B cell (primary cell): ENCODE measurements at regions not wholly inside any gene's neighbourhood (a gene's known extent, or its start where the extent isn't known, plus 50 kb on each side); places are given as distances from the start of the nearest gene placed in this dataset.

Experiments
- ATAC-seq: fragments of 200-7000 bp; cut with Tn5 transposase; one replicate; pipeline ENCODE4 v1.10.0; 2021; ENCODE audit warnings: low read depth, mild to moderate bottlenecking, moderate number of reproducible peaks, moderate library complexity
- CTCF ChIA-PET: fragments of 350-600 bp; sonication (Branson Sonifier 250); formaldehyde crosslinking; loops from one replicate; lab custom pipeline; 2021; ENCODE audit warnings: antibody characterized with exemption, inconsistent platforms; lab: Charles Lee
- POLR2A ChIA-PET: fragments of 350-600 bp; sonication (Branson Sonifier 250); formaldehyde crosslinking; loops from one replicate; lab custom pipeline; 2021; ENCODE audit warnings: antibody characterized with exemption; lab: Charles Lee
- DNase-seq: peaks from one replicate; pipeline ENCODE4 v3.0.0; 2013
- H2AFZ ChIP-seq: 2 replicates; pipeline ENCODE4 v1.6.1; 2012; ENCODE audit warnings: mild to moderate bottlenecking, low read depth, low read length; ENCODE audit not compliant: insufficient read depth, poor library complexity, severe bottlenecking
- H3K27ac ChIP-seq, 2 donors: 1 replicate in 1 of 2; 2 replicates in 1 of 2; pipeline ENCODE4 v1.5.1; 2012 to 2013; ENCODE audit warnings: low read length in 2 of 2, mild to moderate bottlenecking in 2 of 2, moderate library complexity in 1 of 2
- H3K27me3 ChIP-seq, 4 experiments: fragments of 200-600 bp in 1 of 4; sonication (generic) in 1 of 4; replicated peaks in 1 of 4; 1 replicate in 2 of 4; 2 replicates in 2 of 4; pipeline versions ENCODE4 v1.6.1 to v1.7.0; 2013 to 2016; ENCODE audit warnings: low read length in 3 of 4, mild to moderate bottlenecking in 2 of 4, mixed read lengths in 1 of 4, moderate library complexity in 1 of 4; ENCODE audit not compliant: insufficient read depth in 4 of 4, control insufficient read depth in 3 of 4; ENCODE audit errors: control extremely low read depth in 1 of 4
- H3K36me3 ChIP-seq, 2 experiments: replicated peaks in 1 of 2; 1 replicate in 1 of 2; 2 replicates in 1 of 2; pipeline versions ENCODE4 v1.6.1 to v1.7.1; 2013; ENCODE audit warnings: low read length in 1 of 2; ENCODE audit not compliant: insufficient read depth in 2 of 2, control insufficient read depth in 1 of 2; ENCODE audit errors: control extremely low read depth in 1 of 2, extremely low read depth in 1 of 2
- H3K4me1 ChIP-seq, 2 donors: fragments of 200-600 bp in 1 of 2; sonication (generic) in 1 of 2; 1 replicate in 1 of 2; 2 replicates in 1 of 2; pipeline versions ENCODE4 v1.5.1 to v1.6.1; 2013 to 2017; ENCODE audit warnings: low read length in 2 of 2; ENCODE audit not compliant: control insufficient read depth in 2 of 2, insufficient read depth in 2 of 2
- H3K4me2 ChIP-seq: replicated peaks from 2 replicates; pipeline ENCODE3; 2012; ENCODE audit warnings: mild to moderate bottlenecking, low read depth, low read length; ENCODE audit not compliant: poor library complexity, severe bottlenecking
- H3K4me3 ChIP-seq, 5 experiments: fragments of 200-600 bp in 1 of 5; sonication (generic) in 1 of 5; 1 replicate in 3 of 5; 2 replicates in 2 of 5; pipeline versions ENCODE4 v1.5.1 to v1.7.0; 2011 to 2016; ENCODE audit warnings: low read length in 4 of 5, mild to moderate bottlenecking in 4 of 5, low read depth in 2 of 5, control low read depth in 1 of 5, moderate library complexity in 1 of 5; ENCODE audit not compliant: insufficient read depth in 1 of 5; ENCODE audit errors: control extremely low read depth in 1 of 5, extremely low read depth in 1 of 5
- H3K79me2 ChIP-seq: fragments of 200-600 bp; sonication (generic); one replicate; pipeline ENCODE4 v1.6.0; 2016; ENCODE audit warnings: low read length; ENCODE audit not compliant: control insufficient read depth, insufficient read depth
- H3K9ac ChIP-seq: fragments of 200-600 bp; sonication (generic); 2 replicates; pipeline ENCODE4 v1.6.1; 2017; ENCODE audit warnings: mild to moderate bottlenecking, low read length, moderate library complexity
- H3K9me3 ChIP-seq, 3 donors: one replicate each; pipeline versions ENCODE4 v1.6.1 to v1.7.1; 2013; ENCODE audit warnings: low read length in 2 of 3; ENCODE audit not compliant: control insufficient read depth in 2 of 3, insufficient read depth in 1 of 3; ENCODE audit errors: control extremely low read depth in 1 of 3
- H4K20me1 ChIP-seq: 2 replicates; pipeline ENCODE4 v1.6.0; 2012; ENCODE audit warnings: mild to moderate bottlenecking, low read length; ENCODE audit not compliant: insufficient read depth, control insufficient read depth, poor library complexity, severe bottlenecking
- H3K27ac Mint-ChIP-seq: one replicate; pipeline ENCODE4 v1.8.0; 2021; ENCODE audit warnings: mixed read lengths
- H3K27me3 Mint-ChIP-seq: one replicate; pipeline ENCODE4 v1.8.0; 2021; ENCODE audit warnings: mixed read lengths
- H3K4me1 Mint-ChIP-seq: one replicate; pipeline ENCODE4 v1.8.0; 2021; ENCODE audit warnings: mixed read lengths
- H3K4me3 Mint-ChIP-seq: one replicate; pipeline ENCODE4 v1.8.0; 2021; ENCODE audit warnings: mixed read lengths
- H3K9me3 Mint-ChIP-seq: one replicate; pipeline ENCODE4 v1.8.0; 2022; ENCODE audit warnings: mixed read lengths; ENCODE audit not compliant: insufficient read depth
- EZH2 ChIP-seq: IDR thresholded peaks from 2 replicates; pipeline ENCODE4 v1.6.1; 2012; ENCODE audit warnings: borderline replicate concordance, low read depth, mild to moderate bottlenecking, moderate library complexity, low read length; ENCODE audit not compliant: insufficient read depth, poor library complexity, severe bottlenecking
- WGBS: methylation state at CpG from one replicate; pipeline ENCODE4 v1.1.5; 2013; ENCODE audit warnings: missing lambda C conversion rate; ENCODE audit not compliant: insufficient coverage; 5-methylcytosine and 5-hydroxymethylcytosine counted together
- intact Hi-C: fragments of 100-400 bp; cut with micrococcal nuclease; formaldehyde crosslinking; loops from one replicate; pipeline ENCODE4 v1.10.0; 2022
- TF ChIP-seq, protein P1 (sequence below): fragments of 200-600 bp; IDR thresholded peaks from one replicate; pipeline ENCODE4 v1.8.0; 2022; ENCODE audit warnings: antibody characterized with exemption, mild to moderate bottlenecking

DNA sequence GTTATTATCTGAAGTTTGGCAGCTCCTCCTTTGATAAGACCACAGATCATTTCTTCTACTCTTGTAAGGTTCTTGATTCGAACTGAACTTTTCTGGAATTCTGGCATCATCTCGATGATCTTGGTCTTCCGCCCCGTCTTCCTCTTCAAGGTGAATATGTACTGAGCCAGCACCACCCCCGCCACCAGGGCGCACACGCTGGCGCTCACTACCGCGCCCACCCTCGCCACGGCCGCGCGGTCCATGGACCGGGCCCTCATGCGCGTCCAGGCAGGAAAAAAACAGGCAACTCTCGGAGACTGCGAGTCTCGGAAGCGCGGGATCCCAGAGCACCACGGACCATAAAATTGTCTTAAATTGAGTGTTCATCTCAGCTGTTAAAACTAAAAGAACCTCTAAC is 458.4 kb upstream of the NDST3 start:
- no peaks in the 10 kb centered on the region for H3K27me3 ChIP-seq
- no peaks in the 10 kb centered on the region for H3K4me1 ChIP-seq
- H3K9me3 ChIP-seq, result peaks cover 0 to 3% (median under 1%) of the 10 kb centered on the region in 3 donors
- 92% methylated on average over 18 of the region's 24 CpGs for WGBS
- no peak overlapping the region for H3K9ac ChIP-seq
- no peak overlapping the region for H2AFZ ChIP-seq
- H3K4me3 Mint-ChIP-seq, result no peak overlapping the region
- no peaks in the 10 kb centered on the region for H3K9me3 Mint-ChIP-seq
- POLR2A ChIA-PET, result no interaction called here
- no peaks in the 10 kb centered on the region for H3K27me3 Mint-ChIP-seq
- H3K4me1 Mint-ChIP-seq, result no peaks in the 10 kb centered on the region
- no peaks in the 10 kb centered on the region for H3K79me2 ChIP-seq
- ATAC-seq (peak; percentile 53), DNase-seq (no peak)
- H3K27ac Mint-ChIP-seq, result no peak overlapping the region
- CTCF ChIA-PET, result no interaction called here
- TF ChIP-seq EZH2, result no peak
- TF ChIP-seq, protein P1, sequence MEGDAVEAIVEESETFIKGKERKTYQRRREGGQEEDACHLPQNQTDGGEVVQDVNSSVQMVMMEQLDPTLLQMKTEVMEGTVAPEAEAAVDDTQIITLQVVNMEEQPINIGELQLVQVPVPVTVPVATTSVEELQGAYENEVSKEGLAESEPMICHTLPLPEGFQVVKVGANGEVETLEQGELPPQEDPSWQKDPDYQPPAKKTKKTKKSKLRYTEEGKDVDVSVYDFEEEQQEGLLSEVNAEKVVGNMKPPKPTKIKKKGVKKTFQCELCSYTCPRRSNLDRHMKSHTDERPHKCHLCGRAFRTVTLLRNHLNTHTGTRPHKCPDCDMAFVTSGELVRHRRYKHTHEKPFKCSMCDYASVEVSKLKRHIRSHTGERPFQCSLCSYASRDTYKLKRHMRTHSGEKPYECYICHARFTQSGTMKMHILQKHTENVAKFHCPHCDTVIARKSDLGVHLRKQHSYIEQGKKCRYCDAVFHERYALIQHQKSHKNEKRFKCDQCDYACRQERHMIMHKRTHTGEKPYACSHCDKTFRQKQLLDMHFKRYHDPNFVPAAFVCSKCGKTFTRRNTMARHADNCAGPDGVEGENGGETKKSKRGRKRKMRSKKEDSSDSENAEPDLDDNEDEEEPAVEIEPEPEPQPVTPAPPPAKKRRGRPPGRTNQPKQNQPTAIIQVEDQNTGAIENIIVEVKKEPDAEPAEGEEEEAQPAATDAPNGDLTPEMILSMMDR, result no peak
- intact Hi-C loops, result no loop called here
- H3K4me3 ChIP-seq, result no peak overlapping the region
- H4K20me1 ChIP-seq, result no peaks in the 10 kb centered on the region
- H3K4me2 ChIP-seq, result no peak overlapping the region
- H3K36me3 ChIP-seq, result no peaks in the 10 kb centered on the region
- H3K27ac ChIP-seq, result no peak overlapping the region

DNA sequence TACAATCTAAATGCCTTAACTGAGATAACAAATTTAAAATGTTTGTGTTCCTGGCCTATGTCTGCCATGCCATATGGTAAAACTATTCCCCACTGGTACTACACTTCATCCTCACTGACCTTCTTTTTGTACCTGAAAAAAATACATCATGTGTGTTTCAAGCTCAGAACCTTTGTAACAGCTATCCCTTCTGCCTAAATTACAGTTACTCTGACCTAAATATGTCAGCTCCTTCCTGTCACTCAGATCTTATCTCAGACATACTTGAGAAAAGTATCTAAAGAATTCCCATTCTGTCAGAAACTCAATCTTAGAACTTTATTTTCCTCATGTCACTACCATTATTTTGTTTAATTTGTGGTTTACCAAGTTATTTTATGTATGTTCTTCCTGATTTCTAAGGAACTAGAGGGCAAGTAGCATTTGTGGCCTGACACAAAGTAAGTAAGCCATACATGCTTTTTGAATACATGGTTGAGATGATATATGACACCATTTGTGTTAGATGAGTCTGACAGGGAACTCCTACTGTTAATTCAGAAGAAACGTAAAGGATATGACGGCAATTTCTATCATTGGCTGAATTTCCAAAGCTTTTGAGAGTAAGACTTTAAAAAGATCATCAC is 456.5 kb upstream of the NDST3 start:
- H3K4me3 ChIP-seq, result no peak overlapping the region
- intact Hi-C loops, result no loop called here

More for the DNA sequence above, 456.5 kb upstream of the NDST3 start:
- Histone ChIP-seq H2AFZ (no peak overlapping the region), H3K36me3 (no peaks in the 10 kb centered on the region), H3K4me2 (no peak overlapping the region), H3K27ac (no peak overlapping the region), H3K9ac (no peak overlapping the region), H4K20me1 (no peaks in the 10 kb centered on the region), H3K4me1 (no peaks in the 10 kb centered on the region), H3K27me3 (no peaks in the 10 kb centered on the region), H3K9me3 (peaks cover 0 to 3% (median 0%) of the 10 kb centered on the region in 3 donors), H3K79me2 (no peaks in the 10 kb centered on the region)
- Mint-ChIP-seq H3K4me1 (no peaks in the 10 kb centered on the region), H3K4me3 (no peak overlapping the region), H3K27me3 (no peaks in the 10 kb centered on the region), H3K27ac (no peak overlapping the region), H3K9me3 (no peaks in the 10 kb centered on the region)
- ATAC-seq (no peak), DNase-seq (no peak)
- CTCF ChIA-PET, result no interaction called here
- POLR2A ChIA-PET, result no interaction called here
- no CpG with 5 or more reads among the region's 2 CpGs for WGBS
- TF ChIP-seq, protein P1, result no peak
- no peak for TF ChIP-seq EZH2
